Epithelial cell of esophagus (primary cell): ENCODE measurements at regions not wholly inside any gene's neighbourhood (a gene's known extent, or its start where the extent isn't known, plus 50 kb on each side); places are given as distances from the start of the nearest gene placed in this dataset.

Source experiments
- DNase-seq: peaks from one replicate; pipeline ENCODE4 v3.0.0; 2010; ENCODE audit warnings: low read depth
- H3K4me3 ChIP-seq: 2 replicates; pipeline ENCODE4 v1.5.1; 2011; ENCODE audit warnings: mild to moderate bottlenecking, low read length, control low read depth
- TF ChIP-seq, protein P1 (sequence below): IDR thresholded peaks from 2 replicates; pipeline ENCODE4 v1.5.1; 2011; ENCODE audit warnings: low read depth, mild to moderate bottlenecking, low read length, control low read depth, inconsistent platforms; ENCODE audit not compliant: insufficient read depth; ENCODE audit errors: missing control alignments

DNA sequence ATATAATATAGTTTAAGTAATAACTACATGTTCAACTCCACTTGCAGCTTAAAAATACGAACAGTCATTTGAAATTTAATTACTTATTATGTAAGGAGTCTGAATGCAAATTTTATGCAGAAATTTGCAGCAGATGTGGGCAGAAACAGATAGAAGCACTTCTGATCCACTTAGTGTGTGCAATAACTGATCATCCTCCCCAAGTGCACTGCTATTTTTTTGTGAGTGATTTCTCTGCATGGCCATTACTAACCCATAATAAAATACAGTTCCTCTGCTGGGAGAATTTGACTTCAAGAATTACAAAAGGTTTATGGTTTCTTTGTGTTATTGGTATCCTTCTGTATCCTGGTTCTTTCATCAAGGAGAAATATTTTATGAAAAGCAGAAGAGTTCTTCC, 611.5 kb upstream of the RGS18 start:
- TF ChIP-seq, protein P1, sequence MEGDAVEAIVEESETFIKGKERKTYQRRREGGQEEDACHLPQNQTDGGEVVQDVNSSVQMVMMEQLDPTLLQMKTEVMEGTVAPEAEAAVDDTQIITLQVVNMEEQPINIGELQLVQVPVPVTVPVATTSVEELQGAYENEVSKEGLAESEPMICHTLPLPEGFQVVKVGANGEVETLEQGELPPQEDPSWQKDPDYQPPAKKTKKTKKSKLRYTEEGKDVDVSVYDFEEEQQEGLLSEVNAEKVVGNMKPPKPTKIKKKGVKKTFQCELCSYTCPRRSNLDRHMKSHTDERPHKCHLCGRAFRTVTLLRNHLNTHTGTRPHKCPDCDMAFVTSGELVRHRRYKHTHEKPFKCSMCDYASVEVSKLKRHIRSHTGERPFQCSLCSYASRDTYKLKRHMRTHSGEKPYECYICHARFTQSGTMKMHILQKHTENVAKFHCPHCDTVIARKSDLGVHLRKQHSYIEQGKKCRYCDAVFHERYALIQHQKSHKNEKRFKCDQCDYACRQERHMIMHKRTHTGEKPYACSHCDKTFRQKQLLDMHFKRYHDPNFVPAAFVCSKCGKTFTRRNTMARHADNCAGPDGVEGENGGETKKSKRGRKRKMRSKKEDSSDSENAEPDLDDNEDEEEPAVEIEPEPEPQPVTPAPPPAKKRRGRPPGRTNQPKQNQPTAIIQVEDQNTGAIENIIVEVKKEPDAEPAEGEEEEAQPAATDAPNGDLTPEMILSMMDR = no peak
- DNase-seq = no peak
- no peak overlapping the region for H3K4me3 ChIP-seq

DNA sequence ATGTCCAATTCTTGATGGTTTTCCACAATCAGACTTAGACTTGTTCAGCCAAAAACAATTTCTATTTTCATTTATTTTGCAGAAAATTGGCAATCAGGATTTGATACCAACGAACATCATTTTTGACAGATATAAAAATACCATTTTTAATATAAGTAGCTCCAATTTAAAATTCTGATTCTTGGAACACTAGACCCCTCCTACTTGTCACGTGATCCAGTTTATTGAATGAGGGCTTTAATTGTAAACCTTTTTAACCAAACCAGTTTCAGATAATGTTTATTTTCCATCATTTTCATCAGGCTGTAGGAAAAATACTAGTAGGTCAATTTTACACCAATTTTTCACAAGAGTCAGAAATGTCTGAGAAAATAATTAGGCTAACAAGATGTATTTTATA, 607.2 kb upstream of the RGS18 start:
- TF ChIP-seq, protein P1 = no peak
- no peak for DNase-seq

DNA sequence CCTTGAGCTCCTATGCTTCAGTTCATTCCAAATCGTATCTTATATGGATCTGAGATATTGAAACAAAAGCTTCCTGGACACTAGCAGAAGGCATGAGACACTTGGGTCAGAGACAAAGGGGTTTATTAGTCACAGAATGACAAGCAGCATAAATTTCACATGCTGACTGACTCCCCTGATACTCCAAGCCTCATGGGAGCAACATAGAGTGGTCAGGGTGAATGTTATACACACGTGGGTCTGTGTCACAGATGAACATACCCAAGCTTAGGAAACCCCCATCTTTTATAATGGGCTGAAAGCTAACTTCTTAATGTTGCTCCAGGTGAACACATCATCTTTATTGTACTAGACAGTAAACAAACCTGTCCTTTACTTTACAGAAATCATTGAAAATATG, 599.9 kb upstream of the RGS18 start:
- H3K4me3 ChIP-seq = no peak overlapping the region
- TF ChIP-seq, protein P1 = no peak
- no peak for DNase-seq

More for the DNA sequence above, 607.2 kb upstream of the RGS18 start:
- no peak overlapping the region for H3K4me3 ChIP-seq

DNA sequence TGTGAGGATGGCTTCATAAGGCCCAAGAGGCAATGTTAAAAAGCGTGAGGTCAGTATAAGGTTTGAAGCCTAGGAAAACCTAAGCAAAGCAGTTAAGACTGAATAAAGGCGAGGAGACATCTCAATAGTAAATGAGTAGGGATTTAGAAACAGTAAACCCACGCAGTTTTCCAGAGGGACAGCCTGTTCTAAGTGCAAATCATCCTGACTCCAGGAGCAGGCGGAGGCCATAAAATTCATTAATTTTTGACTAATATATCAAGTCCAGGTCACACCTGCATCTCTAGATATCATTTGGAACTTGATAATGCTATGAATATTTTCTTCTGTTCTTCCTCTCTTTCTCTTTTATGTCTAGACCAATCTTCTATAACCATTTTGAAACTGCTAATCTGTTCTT, 597.0 kb upstream of the RGS18 start:
- no peak overlapping the region for H3K4me3 ChIP-seq
- TF ChIP-seq, protein P1 = no peak
- DNase-seq = no peak

DNA sequence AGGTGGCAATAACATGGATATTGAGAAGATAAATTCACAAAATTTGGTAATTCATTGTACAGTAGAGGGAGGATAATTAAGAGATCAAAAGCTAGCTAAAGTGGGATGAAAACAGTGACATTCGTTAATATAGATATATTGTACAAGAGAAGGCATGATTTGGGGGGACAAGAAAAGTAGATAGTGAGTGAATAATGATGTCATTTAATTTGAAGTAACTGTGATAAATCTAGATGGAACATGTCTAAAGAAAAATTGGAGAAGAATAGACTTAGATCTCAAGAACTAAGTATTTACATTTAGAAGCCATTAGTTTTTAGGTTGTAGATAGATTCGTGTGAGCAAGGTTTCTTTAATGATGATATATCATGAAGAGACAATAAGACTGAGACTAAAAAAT, 594.0 kb upstream of the RGS18 start:
- DNase-seq = no peak
- H3K4me3 ChIP-seq = no peak overlapping the region
- TF ChIP-seq, protein P1 = no peak

DNA sequence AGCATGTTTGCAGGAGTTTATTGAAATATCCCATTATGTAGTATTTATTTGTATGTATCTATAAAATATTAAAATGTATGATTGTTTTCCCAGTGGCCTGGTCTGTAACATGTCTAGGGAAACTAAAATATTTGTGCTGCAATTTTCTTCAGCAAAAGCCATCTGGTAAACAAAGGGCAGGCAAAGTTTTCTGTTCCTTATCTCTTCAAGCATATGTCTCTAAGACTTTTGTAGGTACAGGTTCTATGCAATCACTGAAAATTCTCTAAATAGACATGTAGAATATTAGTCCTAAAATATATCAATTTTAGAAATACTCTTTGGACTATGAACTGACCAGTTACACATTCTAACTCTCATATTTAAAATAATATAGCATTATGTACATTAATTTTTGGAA, 585.8 kb upstream of the RGS18 start:
- no peak overlapping the region for H3K4me3 ChIP-seq
- TF ChIP-seq, protein P1 = no peak
- no peak for DNase-seq

DNA sequence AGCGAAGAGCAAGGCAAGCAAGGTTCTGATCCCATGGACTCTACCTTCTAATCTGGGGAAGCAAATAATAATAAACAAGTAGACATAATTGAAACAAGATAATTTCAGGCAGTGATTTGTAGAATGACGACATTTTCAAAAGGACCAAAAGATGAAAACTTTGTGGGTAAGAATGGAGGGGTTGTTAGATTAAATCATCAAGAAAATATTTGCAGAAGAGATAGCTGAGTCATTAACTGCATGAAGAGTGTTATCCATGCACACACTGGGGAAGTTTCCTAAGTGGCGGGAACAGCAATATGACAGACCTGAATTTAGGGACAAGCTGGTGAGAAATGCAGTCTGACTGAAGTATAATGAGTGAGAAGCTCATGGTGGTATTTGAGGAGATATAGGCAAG, 583.1 kb upstream of the RGS18 start:
- TF ChIP-seq, protein P1 = no peak
- no peak for DNase-seq
- no peak overlapping the region for H3K4me3 ChIP-seq
